H1 (cell line): ENCODE measurements at regions not wholly inside any gene's neighbourhood (a gene's known extent, or its start where the extent isn't known, plus 50 kb on each side); places are given as distances from the start of the nearest gene placed in this dataset.

Experiments used
- RBBP5 ChIP-seq: IDR thresholded peaks from 2 replicates; pipeline ENCODE4 v1.7.1; 2012; ENCODE audit warnings: low read depth, mild to moderate bottlenecking, inconsistent platforms, low read length, moderate library complexity, borderline replicate concordance
- SIRT6 ChIP-seq: IDR thresholded peaks from one replicate; pipeline ENCODE4 v1.7.1; 2012; ENCODE audit warnings: low read length, inconsistent platforms
- SP4 ChIP-seq: IDR thresholded peaks from 2 replicates; pipeline ENCODE4 v1.6.1; 2012; ENCODE audit warnings: low read length, inconsistent platforms
- TCF12 ChIP-seq: IDR thresholded peaks from 2 replicates; pipeline ENCODE4 v1.6.1; 2011; ENCODE audit warnings: low read depth, mild to moderate bottlenecking, low read length
- TF ChIP-seq, protein P1 (sequence below): IDR thresholded peaks from 2 replicates; pipeline ENCODE4 v1.6.1; 2012; ENCODE audit warnings: inconsistent platforms
- TF ChIP-seq, protein P2 (sequence below): IDR thresholded peaks from 2 replicates; pipeline ENCODE4 v1.6.1; 2011; ENCODE audit warnings: low read depth, mild to moderate bottlenecking, low read length; ENCODE audit not compliant: insufficient read depth

DNA sequence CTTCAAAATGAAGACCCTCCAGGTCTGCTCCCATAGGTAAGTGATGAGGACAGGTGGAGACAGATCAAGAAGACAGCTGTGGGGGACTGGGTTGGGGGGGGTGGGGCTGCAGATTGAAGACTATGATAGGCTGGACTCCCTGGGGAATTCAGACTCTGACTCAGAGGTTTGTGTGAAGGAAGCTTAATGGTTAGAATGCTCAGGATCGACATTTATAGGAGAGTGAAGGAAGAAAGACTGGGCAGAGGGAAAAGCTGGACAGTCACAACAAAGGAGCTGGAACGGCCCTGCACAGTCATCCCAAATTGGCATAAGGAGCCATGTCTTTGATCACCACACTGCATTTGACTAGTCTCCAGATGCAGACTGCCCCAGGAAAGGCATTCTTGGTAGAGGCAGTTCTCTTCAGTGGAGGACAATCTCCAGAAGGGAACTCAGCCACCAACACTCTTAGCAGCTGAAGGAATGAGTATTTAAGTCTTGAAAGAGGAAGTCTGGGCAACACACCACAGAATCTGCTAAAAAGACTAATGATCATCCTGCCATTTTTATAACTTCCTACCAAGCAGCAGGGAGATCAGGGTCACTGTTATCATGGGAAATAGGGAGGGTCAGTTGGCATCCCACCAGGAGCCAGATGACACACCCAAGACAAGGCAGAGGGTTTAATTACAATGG is 120.0 kb upstream of the ZC3H11B start (continued):
- TF ChIP-seq SP4 (no peak), SIRT6 (no peak), TCF12 (no peak), RBBP5 (no peak)
- TF ChIP-seq, protein P1, sequence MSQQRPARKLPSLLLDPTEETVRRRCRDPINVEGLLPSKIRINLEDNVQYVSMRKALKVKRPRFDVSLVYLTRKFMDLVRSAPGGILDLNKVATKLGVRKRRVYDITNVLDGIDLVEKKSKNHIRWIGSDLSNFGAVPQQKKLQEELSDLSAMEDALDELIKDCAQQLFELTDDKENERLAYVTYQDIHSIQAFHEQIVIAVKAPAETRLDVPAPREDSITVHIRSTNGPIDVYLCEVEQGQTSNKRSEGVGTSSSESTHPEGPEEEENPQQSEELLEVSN: no peak
- TF ChIP-seq, protein P2, sequence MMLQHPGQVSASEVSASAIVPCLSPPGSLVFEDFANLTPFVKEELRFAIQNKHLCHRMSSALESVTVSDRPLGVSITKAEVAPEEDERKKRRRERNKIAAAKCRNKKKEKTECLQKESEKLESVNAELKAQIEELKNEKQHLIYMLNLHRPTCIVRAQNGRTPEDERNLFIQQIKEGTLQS: no peak
